ENCODE measurements at regions not wholly inside any gene's neighbourhood (a gene's known extent, or its start where the extent isn't known, plus 50 kb on each side); places are given as distances from the start of the nearest gene placed in this dataset.

DNA sequence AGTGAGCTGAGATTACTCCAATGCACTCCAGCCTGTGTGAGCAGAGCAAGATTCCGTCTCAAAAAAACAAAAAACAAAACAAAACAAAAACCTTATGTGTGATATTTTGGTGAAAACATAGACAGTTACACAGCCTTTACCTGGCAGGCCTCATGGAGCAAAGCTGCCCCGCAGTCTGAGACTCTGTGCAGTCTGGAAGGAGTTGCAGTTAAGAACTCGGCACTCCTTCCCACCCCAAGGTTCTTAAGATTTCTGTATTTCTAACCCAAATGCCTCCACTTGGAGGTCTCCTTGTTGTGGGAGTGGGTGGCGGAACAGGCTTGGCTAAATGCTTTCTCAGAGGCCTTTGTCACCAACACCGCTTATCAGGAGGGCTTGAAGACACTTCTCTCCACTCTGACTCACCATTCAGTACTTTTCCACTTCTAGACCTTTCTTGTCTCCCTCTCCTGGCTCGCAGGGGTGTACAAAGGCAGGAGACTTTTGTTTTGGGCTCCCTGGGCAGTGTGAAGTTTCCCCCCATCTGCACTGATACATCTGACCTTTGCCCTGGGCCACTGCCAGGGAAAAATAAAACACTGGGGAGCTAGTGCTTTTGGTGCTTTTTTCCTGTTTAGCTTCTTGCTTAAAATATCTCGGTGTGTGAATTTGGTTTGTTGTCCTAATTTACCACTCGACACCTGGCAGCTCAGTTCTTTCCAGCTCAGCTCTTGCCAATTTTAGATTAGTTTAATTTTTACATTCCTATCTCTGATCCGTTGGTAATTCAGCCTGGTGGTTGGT, 51.3 kb upstream of the MAGI2 start:
- no peak for TF ChIP-seq POLR2A (IDR thresholded peaks at IDR 0.05; ENCODE audit: low read length)
- TF ChIP-seq GATA1 (IDR thresholded peaks at IDR 0.05; ENCODE audit: low read depth, low read length) = no peak
